Daoy (cell line): ENCODE measurements at regions not wholly inside any gene's neighbourhood (a gene's known extent, or its start where the extent isn't known, plus 50 kb on each side); places are given as distances from the start of the nearest gene placed in this dataset.
A peak's percentile ranks its signal among the peaks of the same experiment; 100 is the strongest.

ENCODE experiments used
- DNase-seq: peaks from one replicate; pipeline ENCODE4 v3.0.0-alpha.2; 2015; ENCODE audit warnings: low read depth

DNA sequence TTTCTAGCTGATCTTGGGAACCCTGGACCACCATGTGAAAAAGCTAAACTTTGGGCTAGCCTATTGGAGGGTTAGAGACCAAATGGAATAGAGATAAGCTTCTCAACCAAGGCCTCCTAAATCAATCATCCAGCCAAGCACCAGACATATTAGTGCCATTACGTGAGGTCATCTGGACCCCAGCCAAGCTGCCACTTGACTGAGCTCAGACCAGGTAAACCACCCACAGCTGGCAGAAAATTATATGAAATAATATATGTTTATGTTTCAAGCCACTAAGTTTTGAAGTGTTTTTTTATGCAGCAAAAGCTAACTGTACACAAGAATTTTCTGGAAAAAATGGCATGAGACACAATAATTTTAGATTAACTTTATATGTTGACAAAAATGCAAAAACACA lies 82.6 kb upstream of the PCGF5 start:
- peak; percentile 9 for DNase-seq

- no peak for DNase-seq
Observed at GRCh38 chr10:91140995-91141549, 79.4 kb upstream of the PCGF5 start.

DNA sequence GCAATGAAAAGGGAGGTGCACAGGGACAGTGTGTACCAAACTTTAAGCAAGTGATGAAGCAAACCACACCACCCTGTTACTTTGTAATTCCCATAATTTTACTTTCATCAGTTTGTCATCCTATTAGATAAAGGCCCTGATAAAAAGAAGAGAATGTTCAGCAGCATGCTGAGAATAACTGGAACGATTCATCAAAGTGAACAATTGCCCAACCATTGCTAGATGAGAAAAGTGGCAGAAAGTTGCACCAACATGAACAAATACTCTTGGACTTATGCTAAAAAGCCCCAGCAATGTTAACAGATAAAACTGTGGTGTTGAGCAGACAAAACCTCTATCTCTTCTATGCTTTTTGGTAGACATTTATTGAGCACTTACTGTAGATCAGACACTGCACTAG lies 75.5 kb upstream of the PCGF5 start:
- no peak for DNase-seq

GRCh38 chr10:91146146-91146545 lies 74.3 kb upstream of the PCGF5 start:
- no peak for DNase-seq

DNA sequence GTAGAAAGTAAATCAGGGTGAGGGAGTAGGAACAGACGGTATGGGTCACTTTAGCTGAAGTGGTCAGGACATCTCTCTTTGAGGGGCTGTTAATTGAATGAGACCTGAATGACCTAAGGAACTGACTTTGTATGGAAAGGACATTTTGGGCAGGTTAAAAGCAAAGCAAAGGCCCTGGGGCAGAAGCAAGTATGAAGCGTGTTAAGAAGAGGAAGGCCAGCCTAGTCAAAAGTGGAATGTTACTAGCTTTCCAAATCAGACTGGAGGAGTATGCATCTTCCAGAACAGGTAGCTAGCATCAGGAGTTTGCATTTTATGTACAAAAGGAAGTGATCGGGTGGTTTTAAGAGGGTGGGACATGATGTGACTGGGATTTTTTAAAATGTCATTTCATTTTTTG lies 70.9 kb upstream of the PCGF5 start:
- DNase-seq, result no peak

- no peak for DNase-seq
Observed at GRCh38 chr10:91150631-91151030, 69.8 kb upstream of the PCGF5 start.

DNA sequence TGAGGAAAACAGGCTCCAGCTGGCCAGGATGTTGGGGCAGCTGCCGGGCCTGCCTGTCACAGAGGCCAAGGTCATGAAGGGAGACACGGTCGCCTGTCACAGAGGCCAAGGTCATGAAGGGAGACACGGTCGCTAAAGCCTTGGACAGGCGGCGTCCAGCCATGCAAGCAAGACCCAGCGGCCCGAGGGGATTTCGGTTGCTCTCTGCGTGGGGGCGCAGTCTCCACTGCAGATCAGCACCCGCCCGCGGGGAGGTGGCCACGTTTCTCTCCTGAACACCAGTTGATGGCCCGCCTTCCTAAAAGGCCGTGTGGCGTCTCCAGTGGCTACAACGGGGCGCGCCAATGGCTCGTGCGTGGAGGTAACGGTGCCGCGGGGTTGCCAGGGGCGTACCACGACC lies 67.0 kb upstream of the PCGF5 start:
- DNase-seq, result no peak

- DNase-seq, result no peak
Observed at GRCh38 chr10:91154842-91155241, 65.6 kb upstream of the PCGF5 start.

GRCh38 chr10:91156196-91156595 lies 64.3 kb upstream of the PCGF5 start:
- no peak for DNase-seq

DNA sequence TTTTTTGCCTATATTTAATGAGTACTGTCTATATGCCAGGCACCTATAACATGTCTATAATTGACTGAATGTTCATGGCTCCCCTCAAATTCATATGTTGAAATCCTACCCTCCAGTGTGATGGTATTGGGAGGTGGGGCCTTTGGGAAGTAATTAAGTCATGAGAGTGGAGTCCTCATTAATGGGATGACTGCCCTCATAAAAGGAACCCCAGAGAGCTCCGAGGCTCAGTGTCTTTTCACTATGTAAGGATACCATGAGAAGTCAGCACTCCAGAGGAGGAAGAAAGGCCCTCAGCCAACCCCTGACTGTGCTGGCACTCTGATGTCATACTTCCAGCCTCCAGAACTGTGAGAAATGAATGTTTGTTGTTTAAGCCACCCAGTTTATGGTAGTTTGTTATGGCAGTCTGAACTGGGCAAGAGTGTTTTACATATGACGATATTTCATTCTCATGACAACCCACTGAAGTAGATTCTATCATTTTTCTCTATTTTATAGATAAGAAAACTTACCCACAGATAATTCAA lies 61.1 kb upstream of the PCGF5 start:
- DNase-seq, result no peak

DNA sequence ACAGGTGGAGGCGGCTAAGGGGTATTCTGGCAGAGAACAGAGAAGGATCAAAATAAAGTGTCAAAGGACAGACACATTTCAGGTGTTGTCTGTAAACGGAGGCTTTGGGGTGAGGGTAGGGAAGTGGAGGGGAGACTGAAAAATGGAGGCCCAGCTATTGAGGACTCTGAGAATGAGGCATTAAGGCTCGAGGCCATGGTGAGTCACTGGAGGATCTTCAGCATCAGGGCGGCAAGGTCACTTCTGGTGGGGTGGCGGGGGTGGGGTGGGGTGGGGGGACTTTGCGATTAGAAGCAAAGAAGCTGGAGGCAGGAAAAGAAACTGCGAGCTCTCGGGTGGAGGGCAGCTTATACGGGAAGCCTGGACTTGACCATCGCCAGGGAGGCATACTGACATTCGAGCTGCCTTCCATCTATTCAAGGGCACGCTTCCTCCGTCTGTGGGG lies 58.4 kb upstream of the PCGF5 start:
- DNase-seq, result peak; percentile 42

DNA sequence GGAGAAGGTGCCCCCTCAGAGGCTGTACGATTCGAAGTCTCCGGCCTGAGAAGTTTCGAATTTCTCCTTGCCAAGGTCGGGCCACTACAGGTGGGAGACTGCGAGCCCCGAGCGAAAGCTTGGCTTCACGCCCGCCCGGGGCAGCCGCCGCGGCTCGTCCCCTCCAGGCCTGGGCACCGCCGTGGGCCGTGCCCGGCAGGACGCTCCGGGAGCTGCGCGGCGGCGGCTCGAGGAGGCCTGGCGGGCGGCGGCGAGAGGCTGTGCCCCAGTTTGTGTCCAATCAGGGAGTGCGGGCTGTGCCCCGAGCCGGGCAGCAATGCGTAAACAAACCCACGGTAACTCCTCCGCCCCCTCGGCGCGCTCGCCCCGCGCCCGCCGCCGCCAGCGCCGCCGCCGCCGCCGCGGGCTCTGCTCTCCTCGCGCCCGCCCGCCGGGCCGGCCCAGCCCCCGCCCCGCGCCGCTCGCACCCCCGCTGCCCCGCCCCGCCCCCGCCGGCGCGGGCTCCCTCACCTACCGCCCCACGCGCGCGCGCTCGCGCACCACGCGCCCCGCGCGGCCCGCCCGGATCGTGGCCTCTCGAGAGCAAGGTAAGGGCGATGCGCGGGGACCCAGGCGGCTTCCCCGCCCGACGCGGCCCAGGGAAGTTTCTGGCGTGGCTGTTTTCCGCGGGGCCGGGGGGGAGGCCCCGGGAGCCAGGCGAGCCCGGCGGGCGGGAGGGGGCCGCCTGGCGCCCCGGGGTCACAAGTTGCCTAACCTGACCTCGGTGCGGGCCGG lies 57.8 kb upstream of the PCGF5 start:
- peak; percentile 65 for DNase-seq

GRCh38 chr10:91163269-91163868 lies 57.1 kb upstream of the PCGF5 start:
- peak; percentile 58 for DNase-seq

GRCh38 chr10:91163869-91164474 lies 56.5 kb upstream of the PCGF5 start:
- peak; percentile 76 for DNase-seq

DNA sequence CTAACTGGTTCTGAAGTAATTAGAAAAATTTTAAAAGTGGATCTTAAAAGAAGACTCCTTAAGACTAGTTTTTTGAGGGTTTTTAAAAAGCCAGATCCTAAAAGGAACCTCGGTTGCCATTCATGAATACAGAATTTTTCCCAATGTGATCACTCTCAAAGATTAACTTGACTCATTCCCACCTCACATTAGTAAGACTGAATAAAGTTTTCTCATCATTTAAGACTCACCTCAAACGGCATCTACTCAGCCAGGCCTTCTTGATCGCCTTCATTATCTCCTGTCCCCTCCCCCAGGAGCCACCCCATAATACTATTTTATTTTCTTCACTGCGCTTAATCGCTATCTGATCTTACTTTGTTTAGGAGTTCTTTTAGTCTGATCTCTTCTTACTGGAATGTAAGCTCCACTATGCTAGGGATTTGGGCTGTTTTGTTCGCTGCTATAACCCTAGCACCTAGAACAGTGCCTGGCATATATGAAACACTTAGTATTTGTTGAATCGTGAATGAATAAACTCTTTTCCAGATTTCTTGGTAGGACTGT lies 55.9 kb upstream of the PCGF5 start:
- DNase-seq, result no peak

- no peak for DNase-seq
Observed at GRCh38 chr10:91167406-91167805, 53.1 kb upstream of the PCGF5 start.

GRCh38 chr10:91170418-91170817 lies 50.0 kb upstream of the PCGF5 start:
- DNase-seq, result no peak
